HG03342 (cell line): ENCODE measurements at regions not wholly inside any gene's neighbourhood (a gene's known extent, or its start where the extent isn't known, plus 50 kb on each side); places are given as distances from the start of the nearest gene placed in this dataset.

Source experiments
- ATAC-seq: cut with Tn5 transposase; IDR thresholded peaks from one replicate; pipeline ENCODE4 v1.9.1; 2021; ENCODE audit warnings: mild to moderate bottlenecking, moderate library complexity; ENCODE audit not compliant: unreplicated experiment

- no peak for ATAC-seq
Observed at GRCh38 chr18:64474773-64475172, 325.9 kb upstream of the LINC00305 start.

- ATAC-seq = no peak
Observed at GRCh38 chr18:64474255-64474654, 325.4 kb upstream of the LINC00305 start.

GRCh38 chr18:64449434-64449833 is 300.5 kb upstream of the LINC00305 start:
- ATAC-seq = no peak

- ATAC-seq = no peak
Observed at GRCh38 chr18:64444819-64445218, 295.9 kb upstream of the LINC00305 start.

DNA sequence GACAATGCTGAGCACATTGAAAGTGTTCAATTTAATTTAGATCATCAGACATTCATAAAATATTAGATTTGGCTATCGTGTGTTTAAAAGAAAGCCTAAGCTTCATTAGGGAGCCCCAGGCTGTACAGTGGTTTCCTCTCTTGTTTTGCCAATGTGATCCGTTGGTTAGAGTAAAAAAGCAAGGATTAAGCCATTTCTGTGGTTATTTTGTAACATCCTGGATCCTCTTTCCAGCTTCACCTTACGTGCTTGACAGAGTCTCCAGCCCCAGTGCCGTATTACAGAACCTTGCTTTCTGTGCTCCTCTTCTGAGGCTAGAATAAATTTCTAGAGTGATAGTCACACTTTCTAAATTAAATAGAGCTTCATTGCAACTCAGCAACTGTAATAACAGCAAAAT is 289.3 kb upstream of the LINC00305 start:
- ATAC-seq = no peak

DNA sequence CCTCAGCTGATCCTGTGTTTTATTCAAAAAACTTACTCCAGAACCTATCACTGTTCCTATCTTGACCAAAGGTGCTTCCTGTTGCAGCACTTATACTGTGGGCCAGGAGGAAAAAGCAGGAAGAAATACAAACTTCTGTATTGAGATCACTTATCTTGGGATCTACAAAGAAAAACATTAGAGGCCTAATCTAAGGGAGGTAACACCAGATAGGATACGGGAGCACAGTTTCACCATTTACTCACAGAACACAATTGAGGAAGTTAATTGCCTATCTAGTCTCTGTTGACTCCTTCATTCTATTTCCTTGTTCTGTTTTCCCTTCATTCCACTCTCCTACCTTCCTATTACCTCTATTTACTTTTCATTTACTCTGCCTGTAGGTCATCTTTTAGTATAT is 287.2 kb upstream of the LINC00305 start:
- no peak for ATAC-seq

- ATAC-seq = no peak
Observed at GRCh38 chr18:64419156-64419555, 270.3 kb upstream of the LINC00305 start.

- ATAC-seq = no peak
Observed at GRCh38 chr18:64416990-64417389, 268.1 kb upstream of the LINC00305 start.

DNA sequence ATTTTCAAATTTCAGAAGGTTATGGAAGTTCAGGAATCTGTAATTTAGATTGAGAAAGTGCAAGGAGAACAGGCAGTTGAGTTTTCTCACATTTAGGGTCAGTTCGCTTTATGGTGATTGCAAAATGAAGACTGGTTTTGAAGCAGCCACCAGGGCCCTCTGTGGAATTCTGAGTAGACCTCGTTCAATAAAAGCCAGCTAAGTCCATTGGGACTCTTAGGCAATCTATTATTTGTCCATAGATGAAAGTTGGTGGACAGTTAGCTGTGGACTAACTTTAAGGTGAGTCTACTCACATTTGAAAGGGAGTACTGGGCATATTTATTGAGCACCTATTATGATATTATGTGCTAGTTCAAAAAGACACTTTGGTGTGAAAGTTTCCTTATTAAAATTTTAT is 266.3 kb upstream of the LINC00305 start:
- no peak for ATAC-seq

GRCh38 chr18:64410685-64411084 is 261.8 kb upstream of the LINC00305 start:
- no peak for ATAC-seq

DNA sequence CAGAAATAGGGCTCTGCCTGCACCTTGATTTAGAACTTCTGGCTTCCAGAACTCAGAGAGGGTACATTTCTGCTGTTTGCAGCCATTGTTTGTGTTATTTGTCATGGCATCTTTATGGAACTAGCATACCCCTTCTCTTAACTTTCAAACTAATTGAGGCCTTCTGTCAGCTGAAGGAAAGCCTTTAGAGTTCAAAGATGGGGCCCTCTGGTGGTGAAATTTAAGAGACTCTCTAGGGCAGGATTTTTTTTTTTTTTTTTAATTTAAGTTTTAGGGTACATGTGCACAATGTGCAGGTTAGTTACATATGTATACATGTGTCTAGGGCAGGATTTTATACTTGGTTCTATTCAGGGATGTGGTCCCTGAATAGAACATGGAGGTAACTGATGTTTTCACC is 260.6 kb upstream of the LINC00305 start:
- ATAC-seq = peak; percentile 68

GRCh38 chr18:64407606-64408005 is 258.7 kb upstream of the LINC00305 start:
- no peak for ATAC-seq

DNA sequence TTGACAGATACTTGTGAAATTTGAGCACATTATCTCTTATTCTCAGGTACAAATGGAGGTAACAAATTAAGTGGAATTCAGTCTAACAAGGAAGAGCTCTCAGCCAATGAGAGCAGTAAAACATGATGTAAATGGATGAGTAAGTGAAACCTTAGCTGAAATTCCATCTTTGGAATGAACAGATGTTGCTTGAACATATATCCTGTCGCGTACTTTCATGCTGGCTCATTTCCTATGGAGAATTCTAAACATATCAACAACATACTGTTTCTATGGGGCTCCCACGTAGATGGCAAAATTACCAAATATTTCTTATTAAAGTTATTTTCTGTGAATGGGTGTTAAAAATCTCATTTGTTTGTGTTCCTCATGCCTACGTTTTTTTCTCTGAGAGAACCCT is 256.3 kb upstream of the LINC00305 start:
- ATAC-seq = no peak

- ATAC-seq = peak; percentile 61
Observed at GRCh38 chr18:64403784-64404503, 255.1 kb upstream of the LINC00305 start.

DNA sequence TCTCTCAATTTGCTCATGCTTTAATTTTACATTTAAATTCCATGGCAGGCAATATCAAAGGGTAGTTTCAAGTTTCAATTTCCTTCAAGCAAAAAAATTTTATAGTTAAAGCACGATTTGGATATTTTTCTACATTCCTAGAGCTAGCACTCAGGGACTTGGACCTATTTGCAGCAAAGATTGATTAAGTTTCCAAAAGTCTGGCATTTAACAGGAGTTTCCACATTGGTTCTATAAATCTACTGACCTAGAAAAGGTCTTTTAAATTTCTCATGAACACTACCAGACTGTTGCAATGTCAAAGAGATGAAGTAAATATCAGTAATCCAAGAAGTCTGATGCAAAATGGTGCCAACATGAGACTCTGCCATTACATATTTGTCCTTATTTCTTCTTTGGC is 253.7 kb upstream of the LINC00305 start:
- ATAC-seq = no peak

- no peak for ATAC-seq
Observed at GRCh38 chr18:64401268-64402060, 252.6 kb upstream of the LINC00305 start.

DNA sequence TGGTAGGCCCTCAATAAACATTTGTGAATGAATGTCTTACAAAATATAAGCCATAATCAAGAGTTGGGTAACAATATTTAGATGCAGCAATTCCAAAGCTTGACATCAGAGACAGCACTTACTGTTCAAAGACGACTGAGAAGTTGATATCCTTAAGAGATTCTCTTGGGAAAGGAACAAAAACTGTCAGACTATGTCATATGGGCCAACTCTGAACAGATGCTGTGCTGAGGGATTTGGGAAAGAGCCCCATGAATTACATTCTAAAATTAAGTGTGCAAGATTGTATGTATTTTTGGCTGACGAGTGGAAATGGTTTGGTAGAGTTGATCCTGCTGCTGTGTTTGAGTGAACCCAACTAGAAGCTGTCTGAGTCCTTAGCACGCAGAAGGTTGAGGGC is 250.7 kb upstream of the LINC00305 start:
- no peak for ATAC-seq

DNA sequence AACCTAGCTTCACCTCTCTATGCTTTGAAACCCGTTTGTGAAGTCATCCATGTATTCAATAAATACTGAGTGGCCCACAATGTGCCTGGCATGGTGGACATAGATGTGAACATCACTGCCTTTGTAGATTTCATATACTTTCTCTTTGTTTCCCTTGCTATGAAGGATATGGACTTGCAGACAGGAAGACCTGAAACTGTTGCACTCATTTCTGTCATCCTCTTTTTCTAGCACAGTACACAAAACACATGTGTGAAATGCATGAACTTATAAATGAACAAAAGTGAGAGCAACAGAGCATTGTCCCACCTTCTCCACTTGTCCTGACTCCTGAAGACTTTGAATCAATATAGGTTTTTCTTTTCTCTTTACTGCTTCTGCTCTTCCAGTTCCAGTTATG is 249.4 kb upstream of the LINC00305 start:
- no peak for ATAC-seq

DNA sequence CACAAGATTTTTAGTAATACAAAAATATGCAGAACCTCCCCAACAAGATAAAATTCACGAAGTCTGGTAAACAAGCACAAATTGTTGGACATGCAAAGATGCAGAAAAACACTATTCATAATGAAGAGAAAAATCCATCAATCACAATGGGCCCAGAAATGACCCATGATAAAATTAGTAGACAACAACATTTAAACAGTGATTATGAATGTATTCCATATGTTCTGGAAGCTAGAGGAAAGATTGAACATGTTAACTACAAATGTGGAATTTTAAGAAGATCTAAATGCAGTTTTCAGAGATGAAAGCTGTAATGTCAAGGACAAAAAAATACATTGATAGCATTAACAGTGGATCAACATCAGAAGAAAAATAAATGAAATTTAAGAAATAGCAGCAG is 243.3 kb upstream of the LINC00305 start:
- ATAC-seq = no peak

- ATAC-seq = no peak
Observed at GRCh38 chr18:64384101-64384500, 235.2 kb upstream of the LINC00305 start.

GRCh38 chr18:64380117-64380516 is 231.2 kb upstream of the LINC00305 start:
- peak; percentile 97 for ATAC-seq

- peak; percentile 19 for ATAC-seq
Observed at GRCh38 chr18:64379662-64380061, 230.8 kb upstream of the LINC00305 start.
